ENCODE measurements at regions not wholly inside any gene's neighbourhood (a gene's known extent, or its start where the extent isn't known, plus 50 kb on each side); places are given as distances from the start of the nearest gene placed in this dataset.

DNA sequence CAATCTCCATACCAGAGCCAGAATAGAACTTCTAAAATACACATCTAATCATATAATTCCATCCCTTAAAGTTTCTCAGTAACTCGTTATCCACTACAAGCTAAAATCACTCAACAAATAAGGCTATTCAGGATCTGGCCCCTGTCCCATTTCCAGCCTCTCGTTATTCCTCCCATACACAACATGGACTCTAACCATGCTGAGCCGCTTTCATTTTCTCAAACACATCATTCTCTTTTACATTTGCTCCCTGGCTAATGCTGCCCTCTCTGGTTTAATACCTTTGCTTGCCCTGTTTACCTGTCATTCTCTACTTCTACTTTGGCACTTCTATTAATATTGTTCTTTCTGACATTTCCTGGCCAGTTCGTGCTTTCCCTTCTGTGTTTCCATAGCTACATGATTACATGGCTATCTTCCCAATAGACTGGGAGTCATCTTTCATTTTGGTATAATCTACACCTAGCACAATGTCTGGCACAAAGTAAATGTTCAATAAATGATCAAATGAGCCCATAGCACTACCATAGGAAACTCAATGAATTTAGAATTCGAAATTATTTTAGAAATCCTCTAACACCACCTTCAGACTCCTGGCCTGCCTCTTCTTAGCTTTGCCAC lies 163.6 kb upstream of the VRK2 start:
- TF ChIP-seq, protein P1, sequence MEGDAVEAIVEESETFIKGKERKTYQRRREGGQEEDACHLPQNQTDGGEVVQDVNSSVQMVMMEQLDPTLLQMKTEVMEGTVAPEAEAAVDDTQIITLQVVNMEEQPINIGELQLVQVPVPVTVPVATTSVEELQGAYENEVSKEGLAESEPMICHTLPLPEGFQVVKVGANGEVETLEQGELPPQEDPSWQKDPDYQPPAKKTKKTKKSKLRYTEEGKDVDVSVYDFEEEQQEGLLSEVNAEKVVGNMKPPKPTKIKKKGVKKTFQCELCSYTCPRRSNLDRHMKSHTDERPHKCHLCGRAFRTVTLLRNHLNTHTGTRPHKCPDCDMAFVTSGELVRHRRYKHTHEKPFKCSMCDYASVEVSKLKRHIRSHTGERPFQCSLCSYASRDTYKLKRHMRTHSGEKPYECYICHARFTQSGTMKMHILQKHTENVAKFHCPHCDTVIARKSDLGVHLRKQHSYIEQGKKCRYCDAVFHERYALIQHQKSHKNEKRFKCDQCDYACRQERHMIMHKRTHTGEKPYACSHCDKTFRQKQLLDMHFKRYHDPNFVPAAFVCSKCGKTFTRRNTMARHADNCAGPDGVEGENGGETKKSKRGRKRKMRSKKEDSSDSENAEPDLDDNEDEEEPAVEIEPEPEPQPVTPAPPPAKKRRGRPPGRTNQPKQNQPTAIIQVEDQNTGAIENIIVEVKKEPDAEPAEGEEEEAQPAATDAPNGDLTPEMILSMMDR (IDR thresholded peaks at IDR 0.05) = peak in 1 of 7 experiments; percentile 14
- TF ChIP-seq POLR2A (IDR thresholded peaks at IDR 0.05) = no peak
